SK-N-SH treated with all-trans-retinoic acid at 6 μM for 48 hours (cell line): ENCODE measurements at regions not wholly inside any gene's neighbourhood (a gene's known extent, or its start where the extent isn't known, plus 50 kb on each side); places are given as distances from the start of the nearest gene placed in this dataset.
A peak's percentile ranks its signal among the peaks of the same experiment; 100 is the strongest.

Experiments
- BACH2 ChIP-seq: fragments of 250-450 bp; sonication (Bioruptor Pico); IDR thresholded peaks from 2 replicates; pipeline ENCODE4 v1.9.0; 2021; ENCODE audit warnings: mild to moderate bottlenecking, borderline replicate concordance
- ISL1 ChIP-seq: fragments of 250-450 bp; sonication (Bioruptor Pico); IDR thresholded peaks from 2 replicates; pipeline ENCODE4 v2.1.2; 2022; ENCODE audit warnings: mild to moderate bottlenecking, moderate library complexity
- PATZ1 ChIP-seq: fragments of 250-450 bp; sonication (Bioruptor Pico); IDR thresholded peaks from 2 replicates; pipeline ENCODE4 v1.8.0; 2020; ENCODE audit warnings: mild to moderate bottlenecking, moderate library complexity, borderline replicate concordance
- PPARA ChIP-seq: fragments of 250-450 bp; sonication (Bioruptor Pico); IDR thresholded peaks from 2 replicates; pipeline ENCODE4 v1.5.0; 2020; ENCODE audit warnings: mild to moderate bottlenecking, borderline replicate concordance
- TCF4 ChIP-seq: fragments of 250-450 bp; sonication (Bioruptor Pico); IDR thresholded peaks from 2 replicates; pipeline ENCODE4 v1.8.0; 2021; ENCODE audit warnings: mild to moderate bottlenecking, moderate library complexity, borderline replicate concordance
- ZNF70 ChIP-seq: fragments of 450-650 bp; formaldehyde crosslinking; IDR thresholded peaks from 2 replicates; pipeline ENCODE4 v1.5.0; 2020; ENCODE audit warnings: mild to moderate bottlenecking, moderate library complexity
- TF ChIP-seq, protein P1 (sequence below): fragments of 250-450 bp; sonication (Bioruptor Pico); IDR thresholded peaks from 2 replicates; pipeline ENCODE4 v1.5.1; 2020; ENCODE audit warnings: low read depth, mild to moderate bottlenecking, moderate library complexity

DNA sequence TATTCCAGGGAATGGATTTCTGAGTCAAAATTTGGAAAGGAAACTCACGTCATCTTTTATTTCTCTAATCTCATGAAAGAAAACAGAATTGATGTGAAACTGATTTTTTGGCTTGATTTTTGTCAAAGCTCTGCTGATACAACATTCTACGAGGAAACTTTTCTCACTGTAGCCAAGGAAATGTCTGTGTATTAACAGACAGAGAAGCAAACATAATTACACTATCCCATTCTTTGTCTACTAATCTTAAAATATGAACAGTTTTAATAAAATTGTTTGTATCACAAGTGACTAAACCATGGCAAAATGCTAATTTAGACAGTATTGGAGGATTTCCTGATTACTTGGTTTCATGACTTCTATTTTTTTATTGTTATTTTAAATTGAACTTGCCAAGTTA is 1437.0 kb downstream of the OTOL1 start:
- TF ChIP-seq, protein P1, sequence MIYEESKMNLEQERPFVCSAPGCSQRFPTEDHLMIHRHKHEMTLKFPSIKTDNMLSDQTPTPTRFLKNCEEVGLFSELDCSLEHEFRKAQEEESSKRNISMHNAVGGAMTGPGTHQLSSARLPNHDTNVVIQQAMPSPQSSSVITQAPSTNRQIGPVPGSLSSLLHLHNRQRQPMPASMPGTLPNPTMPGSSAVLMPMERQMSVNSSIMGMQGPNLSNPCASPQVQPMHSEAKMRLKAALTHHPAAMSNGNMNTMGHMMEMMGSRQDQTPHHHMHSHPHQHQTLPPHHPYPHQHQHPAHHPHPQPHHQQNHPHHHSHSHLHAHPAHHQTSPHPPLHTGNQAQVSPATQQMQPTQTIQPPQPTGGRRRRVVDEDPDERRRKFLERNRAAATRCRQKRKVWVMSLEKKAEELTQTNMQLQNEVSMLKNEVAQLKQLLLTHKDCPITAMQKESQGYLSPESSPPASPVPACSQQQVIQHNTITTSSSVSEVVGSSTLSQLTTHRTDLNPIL (CRISPR knock-in tag): no peak
- TF ChIP-seq PPARA (CRISPR knock-in tag) (no peak), PATZ1 (no peak), BACH2 (CRISPR knock-in tag) (no peak), TCF4 (peak; percentile 37; the same call in 1 of the 2 replicates), ISL1 (peak; percentile 62), ZNF70 (no peak)
